ENCODE measurements at regions not wholly inside any gene's neighbourhood (a gene's known extent, or its start where the extent isn't known, plus 50 kb on each side); places are given as distances from the start of the nearest gene placed in this dataset.

DNA sequence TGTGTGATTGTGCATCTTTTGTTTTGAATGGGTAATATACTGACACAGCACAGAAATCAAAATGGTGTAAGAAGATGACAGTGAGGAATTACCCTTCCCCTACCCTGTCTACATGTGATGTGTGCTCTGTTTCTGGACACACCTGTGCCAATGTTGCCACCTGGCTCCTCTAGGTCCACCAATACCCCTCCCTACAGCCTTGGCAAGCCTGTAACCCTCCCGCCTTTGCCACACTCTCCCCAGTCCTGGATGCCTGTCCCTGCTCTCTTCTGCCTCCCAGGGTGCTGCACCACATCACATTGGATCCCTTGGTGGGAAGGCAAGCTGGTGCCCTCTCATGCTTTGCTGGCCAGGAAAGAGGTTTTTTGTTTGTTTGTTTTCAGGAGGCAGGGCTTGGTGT is 289.5 kb upstream of the N4BP1 start:
- DNase-seq (ENCODE audit: low read depth): no peak
- TF ChIP-seq, protein P1, sequence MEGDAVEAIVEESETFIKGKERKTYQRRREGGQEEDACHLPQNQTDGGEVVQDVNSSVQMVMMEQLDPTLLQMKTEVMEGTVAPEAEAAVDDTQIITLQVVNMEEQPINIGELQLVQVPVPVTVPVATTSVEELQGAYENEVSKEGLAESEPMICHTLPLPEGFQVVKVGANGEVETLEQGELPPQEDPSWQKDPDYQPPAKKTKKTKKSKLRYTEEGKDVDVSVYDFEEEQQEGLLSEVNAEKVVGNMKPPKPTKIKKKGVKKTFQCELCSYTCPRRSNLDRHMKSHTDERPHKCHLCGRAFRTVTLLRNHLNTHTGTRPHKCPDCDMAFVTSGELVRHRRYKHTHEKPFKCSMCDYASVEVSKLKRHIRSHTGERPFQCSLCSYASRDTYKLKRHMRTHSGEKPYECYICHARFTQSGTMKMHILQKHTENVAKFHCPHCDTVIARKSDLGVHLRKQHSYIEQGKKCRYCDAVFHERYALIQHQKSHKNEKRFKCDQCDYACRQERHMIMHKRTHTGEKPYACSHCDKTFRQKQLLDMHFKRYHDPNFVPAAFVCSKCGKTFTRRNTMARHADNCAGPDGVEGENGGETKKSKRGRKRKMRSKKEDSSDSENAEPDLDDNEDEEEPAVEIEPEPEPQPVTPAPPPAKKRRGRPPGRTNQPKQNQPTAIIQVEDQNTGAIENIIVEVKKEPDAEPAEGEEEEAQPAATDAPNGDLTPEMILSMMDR (IDR thresholded peaks at IDR 0.05; ENCODE audit: low read length, missing control alignments): no peak
- no peak overlapping the region for H3K4me3 ChIP-seq (replicated peaks; ENCODE audit: low read depth, low read length)

DNA sequence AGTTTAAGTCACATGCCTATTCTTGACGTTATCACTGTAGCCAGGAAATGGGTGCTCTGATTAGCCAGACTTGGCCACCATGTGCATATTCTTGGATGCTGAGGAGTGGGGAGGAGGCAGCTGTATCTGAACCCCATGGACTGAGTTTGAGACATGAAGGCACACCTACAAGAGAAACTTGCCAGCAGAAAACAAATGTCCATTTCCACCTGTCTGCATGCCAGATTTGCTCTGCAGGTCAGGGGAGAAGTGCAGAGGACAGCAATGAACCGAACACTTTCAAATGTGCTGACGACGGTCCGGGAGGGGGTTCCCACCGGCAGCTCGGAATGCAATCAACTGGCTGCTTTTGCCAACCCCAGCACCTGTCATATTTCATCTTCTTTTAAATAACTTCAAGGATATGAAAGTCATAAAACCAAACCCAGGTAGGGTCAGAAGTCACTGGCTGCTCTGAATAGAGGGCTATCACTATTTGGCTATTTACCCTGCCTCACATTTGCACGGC is 287.8 kb upstream of the N4BP1 start:
- H3K4me3 ChIP-seq (replicated peaks; ENCODE audit: low read depth, low read length): no peak overlapping the region
- DNase-seq (ENCODE audit: low read depth): no peak
- TF ChIP-seq, protein P1 (IDR thresholded peaks at IDR 0.05; ENCODE audit: low read length, missing control alignments): no peak

DNA sequence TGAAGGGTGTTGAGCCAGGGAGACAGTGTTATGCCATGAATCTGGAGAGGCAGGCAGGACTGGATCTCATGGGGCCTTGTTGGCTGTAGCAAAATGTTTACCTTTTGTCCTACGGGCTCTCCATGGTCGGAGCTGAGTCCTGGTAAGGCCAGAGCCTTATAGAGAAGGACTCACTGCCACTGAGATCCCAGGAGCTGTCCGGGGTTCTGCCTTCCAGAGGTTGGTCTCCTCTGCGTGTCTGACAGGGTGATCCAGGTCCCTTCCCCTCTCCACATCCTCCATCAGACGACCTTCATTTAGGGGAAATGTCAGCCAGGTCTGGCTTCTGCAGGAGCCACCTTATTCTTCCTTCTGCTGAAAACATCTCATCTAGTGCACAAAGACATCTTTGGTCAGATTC is 285.2 kb upstream of the N4BP1 start:
- TF ChIP-seq, protein P1 (IDR thresholded peaks at IDR 0.05; ENCODE audit: low read length, missing control alignments): no peak
- no peak overlapping the region for H3K4me3 ChIP-seq (replicated peaks; ENCODE audit: low read depth, low read length)
- no peak for DNase-seq (ENCODE audit: low read depth)

DNA sequence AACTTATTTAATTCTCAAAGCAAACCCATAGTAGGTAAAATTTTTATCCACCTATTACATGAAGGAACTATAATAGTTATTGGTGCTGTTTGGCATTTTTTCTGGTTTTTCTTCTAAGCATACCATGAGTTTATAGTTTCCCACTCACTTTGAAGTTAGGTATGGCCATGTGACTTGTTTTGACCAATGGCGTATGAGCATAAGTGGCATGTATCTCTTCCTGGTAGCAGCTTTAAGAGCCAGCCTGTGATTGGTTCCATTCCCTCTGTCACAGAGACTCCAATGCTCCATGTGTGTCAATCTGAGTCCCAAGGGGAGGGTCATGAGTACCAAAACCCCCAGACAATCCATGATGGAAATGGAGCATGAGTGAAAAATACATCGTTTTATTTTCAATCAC is 282.9 kb upstream of the N4BP1 start:
- no peak overlapping the region for H3K4me3 ChIP-seq (replicated peaks; ENCODE audit: low read depth, low read length)
- DNase-seq (ENCODE audit: low read depth): no peak
- TF ChIP-seq, protein P1 (IDR thresholded peaks at IDR 0.05; ENCODE audit: low read length, missing control alignments): no peak

DNA sequence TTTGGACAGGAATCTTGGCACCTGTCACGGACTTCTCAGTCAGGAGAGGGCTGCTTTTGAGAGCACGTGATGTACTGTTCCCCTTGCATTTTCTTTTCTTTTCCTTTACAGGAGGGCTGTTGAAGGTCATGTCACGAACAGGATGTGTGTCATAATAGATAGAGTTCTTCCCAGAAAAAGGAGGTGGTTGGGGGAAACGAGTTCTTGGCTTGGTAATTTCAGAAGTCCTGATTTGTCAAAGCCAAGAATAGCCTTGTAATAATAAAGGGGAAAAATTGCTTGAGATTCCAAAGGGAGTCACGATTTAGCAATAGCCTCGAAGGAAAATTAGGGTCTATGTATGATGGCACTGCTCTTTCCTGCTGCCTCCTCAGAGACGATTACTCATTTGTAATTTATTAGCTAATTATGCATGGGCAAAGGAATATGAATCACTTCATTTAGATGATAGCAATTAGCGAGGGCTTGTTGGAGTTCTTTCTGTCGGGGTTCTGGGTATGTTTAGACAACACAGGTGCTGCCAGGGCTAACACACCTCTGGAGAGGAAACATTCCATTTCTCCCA is 277.7 kb upstream of the N4BP1 start:
- H3K4me3 ChIP-seq (replicated peaks; ENCODE audit: low read depth, low read length): no peak overlapping the region
- no peak for DNase-seq (ENCODE audit: low read depth)
- TF ChIP-seq, protein P1 (IDR thresholded peaks at IDR 0.05; ENCODE audit: low read length, missing control alignments): no peak

DNA sequence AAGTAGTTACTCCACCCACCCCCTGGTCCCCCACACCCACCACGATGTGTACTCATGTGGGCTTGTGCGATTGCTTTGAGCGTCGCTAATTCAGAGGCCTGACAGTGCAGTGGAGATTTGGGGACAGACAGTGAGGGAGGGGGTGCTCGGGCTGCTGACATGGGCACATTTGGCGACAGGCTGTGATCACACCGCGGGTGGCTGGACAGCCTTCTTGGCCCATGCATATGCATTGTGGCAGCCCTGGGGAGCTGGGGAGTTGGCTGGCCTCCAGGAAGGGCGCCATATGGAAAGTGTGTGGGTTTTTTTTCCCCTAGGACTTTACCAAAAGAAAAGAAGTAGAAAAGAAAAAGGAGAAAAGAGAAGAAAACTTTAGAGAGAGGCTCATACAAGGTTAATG is 275.5 kb upstream of the N4BP1 start:
- no peak overlapping the region for H3K4me3 ChIP-seq (replicated peaks; ENCODE audit: low read depth, low read length)
- DNase-seq (ENCODE audit: low read depth): no peak
- TF ChIP-seq, protein P1 (IDR thresholded peaks at IDR 0.05; ENCODE audit: low read length, missing control alignments): no peak

DNA sequence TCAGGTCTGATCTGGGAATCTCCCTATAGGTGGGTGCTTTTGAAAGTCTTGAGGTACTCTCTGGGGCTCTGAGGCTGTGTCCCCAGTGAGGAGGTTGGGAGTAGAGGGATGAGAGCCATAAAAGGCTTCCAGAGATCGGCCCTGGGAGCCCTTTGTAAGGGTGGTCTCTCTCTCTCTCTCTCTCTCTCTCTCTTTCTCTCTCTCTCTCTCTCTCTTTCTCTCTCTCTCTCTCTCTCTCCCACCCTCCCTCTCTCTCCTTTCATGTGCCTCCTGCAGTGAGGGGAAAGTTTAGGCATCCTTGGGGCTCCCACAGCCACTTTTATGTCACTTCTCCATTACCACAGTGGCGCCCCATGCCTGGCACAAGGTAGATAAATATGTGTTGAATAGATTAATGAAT is 271.3 kb upstream of the N4BP1 start:
- H3K4me3 ChIP-seq (replicated peaks; ENCODE audit: low read depth, low read length): no peak overlapping the region
- no peak for DNase-seq (ENCODE audit: low read depth)
- TF ChIP-seq, protein P1 (IDR thresholded peaks at IDR 0.05; ENCODE audit: low read length, missing control alignments): no peak
